ENCODE measurements at regions not wholly inside any gene's neighbourhood (a gene's known extent, or its start where the extent isn't known, plus 50 kb on each side); places are given as distances from the start of the nearest gene placed in this dataset.
"Not testable (repeated sequence)": the region's sequence is repeated elsewhere in the genome, so short reads cannot be mapped to it uniquely, and the experiment has no call there.

- no peak for DNase-seq
Measured at GRCh38 chr15:58298879-58299850, 132.6 kb upstream of the LIPC start.

DNA sequence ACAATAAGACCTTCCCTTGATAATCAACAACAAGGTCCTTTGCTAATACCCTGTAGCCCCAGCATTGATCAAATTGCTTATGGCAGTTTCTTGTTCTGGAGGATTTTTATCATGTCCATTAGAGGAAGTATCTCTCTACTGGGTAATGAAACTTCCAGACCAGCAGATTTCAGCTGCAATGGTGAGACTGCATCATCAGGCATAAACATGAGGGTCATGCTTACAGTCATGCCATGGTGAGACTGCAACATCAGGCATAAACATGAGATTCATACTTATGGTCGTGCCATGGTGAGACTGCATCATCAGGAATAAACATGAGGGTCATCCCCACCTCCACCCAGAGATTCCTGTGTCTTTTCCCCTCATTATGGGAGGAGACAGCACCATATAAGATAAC lies 129.0 kb upstream of the LIPC start:
- DNase-seq: no peak

DNA sequence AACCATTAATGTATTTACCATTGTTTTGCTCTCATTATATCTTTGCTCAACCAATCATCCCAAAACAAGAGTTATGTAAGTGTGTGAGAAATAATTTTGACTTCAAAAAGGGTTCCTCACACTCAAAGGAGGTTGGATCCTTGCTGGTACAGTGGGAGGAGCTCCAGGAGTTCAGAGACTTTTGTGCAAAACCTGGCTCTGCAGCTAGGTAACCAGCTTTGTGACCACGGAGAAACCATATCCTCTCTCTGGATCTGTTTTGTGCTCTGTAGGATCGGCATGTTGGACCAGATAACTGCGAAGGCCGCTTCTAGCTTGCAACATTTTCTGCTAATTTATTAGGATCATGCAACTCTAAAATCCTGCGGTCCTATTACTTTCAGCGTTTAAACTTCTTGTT lies 128.6 kb upstream of the LIPC start:
- DNase-seq: no peak

DNA sequence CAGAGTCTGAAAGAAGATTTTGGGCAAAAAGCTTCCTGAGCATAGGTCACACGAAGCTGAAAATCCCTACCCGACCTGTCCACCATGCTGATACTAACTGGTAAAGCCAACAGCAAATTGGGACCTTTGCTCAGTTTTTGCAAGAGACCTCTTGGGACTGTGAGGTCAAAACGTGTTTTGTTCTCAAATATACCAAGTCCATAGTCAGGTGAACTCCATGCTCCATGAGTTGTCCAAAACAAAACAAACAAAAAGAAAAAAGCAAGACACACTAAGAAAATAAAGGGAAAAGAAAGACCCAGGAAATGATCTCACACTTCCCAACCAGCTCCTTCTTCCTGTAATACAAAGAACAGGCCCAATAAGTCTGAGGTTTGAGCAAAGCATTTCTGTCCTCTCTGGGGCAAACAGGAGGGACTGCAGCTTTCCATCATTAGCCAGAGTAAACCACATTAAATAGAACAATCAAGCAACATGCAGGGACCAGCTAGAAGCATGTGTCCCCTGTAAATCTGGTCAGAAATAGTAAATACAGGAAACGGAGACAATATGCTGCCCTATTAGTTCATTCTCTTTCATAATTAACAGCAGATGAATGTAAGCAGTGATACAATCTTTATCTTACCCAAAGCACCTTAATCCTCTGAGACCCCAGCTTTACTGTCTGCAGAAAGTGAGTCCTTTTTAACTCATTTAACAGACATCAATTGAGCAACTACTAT lies 125.0 kb upstream of the LIPC start:
- no peak for DNase-seq

GRCh38 chr15:58307313-58307961 lies 124.4 kb upstream of the LIPC start:
- DNase-seq: no peak

DNA sequence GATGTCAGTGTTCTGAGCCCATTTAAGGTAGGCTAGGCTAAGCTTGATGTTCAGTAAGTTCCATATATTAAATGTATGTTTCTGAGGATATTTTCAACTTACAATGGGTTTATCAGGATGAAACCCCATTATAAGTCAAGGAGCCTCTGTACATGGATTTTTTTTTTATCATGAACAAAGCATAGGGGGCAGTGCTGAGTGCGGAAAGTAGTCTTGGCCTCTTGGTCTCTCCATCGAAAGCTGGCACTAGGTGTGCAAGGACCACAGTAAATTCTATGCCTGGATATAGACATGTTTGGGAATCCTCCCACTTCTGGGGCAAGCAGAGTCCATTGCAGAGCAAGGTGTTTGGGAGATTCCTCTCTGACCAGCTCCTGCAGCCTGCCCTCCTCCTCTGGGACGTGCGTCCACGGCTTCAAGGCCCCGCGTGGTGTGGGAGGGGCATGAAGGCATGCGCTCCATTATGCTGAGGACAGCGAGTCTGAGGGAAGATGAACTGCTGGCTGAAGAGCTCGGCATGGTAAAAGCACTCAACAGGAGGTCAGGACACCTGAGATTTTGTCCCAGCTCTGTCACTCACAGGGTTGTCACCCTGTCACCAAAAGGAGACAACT lies 122.9 kb upstream of the LIPC start:
- no peak for DNase-seq

- DNase-seq: no peak
Measured at GRCh38 chr15:58309963-58310928, 121.5 kb upstream of the LIPC start.

- no peak for DNase-seq
Measured at GRCh38 chr15:58311556-58311955, 120.2 kb upstream of the LIPC start.

DNA sequence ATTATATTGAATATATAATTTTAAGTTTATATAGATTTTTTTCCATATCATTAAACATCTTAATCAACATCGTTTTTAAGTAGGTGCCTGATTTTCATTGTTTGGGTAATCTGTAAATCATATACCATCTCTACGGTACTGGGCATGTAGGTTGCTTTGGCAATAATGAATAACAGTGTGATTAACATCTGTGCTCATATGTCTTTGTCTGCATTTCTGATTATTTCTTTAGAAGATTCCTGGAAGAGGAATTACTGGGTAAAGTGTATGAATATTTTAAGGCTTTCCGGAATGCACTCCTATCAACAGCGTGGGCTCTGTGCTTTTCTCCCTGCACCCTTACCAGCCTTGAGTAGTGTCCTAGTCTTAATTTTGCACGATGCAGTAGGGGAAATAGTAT lies 119.8 kb upstream of the LIPC start:
- no peak for DNase-seq

GRCh38 chr15:58313304-58313703 lies 118.5 kb upstream of the LIPC start:
- DNase-seq: no peak

DNA sequence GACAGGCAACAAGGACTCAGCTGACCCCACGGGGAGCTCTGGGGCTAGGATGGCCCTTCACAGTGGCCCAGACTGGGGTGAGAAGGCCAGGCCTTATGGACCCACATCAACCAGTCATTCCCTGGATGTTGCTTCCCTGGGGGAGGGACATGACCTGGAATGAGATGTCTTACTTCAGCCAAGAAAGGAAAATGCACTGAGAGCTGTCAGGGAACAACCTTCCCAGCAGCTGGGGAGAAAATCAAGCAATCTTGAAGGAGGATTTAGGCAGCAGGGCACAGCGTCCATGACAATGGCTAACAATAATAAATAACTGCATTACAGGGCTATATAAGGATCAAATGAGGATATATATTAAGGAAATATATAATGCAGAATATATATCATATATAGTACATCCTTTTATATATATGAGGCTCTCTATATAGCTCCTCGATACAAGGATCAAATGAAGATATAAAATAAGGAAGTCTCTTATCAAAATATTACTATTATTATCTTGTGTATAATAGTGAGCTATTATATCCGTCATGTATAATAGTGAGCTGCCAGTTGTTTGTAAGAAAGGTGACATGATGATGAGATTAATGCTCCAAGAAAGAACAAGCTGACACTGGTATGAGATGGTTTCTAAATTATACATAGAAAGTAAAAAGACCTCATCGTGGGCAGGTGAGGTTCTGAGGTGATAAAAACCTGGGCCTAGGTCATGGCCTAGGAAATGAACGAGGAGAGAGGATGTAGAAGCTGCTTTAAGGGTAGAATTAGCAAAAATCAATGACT lies 117.8 kb upstream of the LIPC start:
- no peak for DNase-seq

GRCh38 chr15:58314593-58315216 lies 117.1 kb upstream of the LIPC start:
- no peak for DNase-seq

DNA sequence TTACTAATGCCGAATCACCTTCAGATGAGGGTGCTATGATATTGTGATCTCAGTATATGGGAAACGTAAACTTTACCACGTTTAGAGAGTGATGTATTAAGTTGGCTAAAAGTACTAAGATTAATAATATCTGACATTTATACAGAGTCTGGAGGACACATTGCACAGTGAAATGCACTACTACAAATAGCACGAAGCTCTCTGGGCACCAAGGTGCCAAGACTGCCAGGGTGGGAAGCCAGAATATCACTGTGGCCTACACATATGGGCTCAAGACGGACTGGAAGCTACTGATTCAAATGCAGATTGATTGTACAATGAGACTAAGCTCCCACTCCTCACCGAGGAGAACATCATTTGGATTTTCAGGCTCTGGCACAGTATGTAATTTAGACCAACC lies 113.3 kb upstream of the LIPC start:
- no peak for DNase-seq

DNA sequence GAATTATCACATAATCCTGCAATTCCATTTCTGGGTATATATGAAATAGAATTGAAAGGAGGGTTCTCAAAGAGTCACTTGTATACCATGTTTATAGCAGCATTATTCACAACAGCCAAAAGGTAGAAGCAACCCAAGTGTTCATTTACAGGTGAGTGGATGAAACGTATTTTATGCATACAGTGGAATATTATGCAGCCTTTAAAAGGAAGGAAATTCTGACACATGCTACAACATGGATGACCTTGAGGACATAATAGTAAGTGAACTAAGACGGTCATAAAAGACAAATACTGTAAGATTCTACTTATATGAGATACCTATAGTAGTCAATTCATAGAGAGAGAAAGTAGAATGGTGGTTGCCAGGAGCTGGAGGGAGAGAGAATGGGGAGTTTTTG lies 110.8 kb upstream of the LIPC start:
- DNase-seq: no peak

DNA sequence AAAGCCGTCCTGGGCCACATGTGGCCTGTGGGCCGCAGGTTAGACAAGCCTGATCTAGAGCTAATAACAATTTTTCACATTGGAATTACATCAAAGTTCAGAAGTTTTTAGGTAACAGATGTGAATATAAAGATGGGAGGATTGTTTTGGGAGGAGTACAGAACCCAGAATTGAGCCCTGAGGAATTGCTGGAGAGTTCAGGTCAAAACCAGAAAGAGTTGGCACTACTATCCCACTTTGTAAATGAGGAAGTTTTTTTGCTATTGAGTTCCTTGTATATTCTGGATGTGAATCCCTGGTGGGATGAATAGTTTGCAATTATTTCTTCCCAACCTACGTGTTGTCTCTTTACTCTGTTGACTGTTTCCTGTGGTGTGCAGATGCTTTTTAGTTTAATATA lies 109.5 kb upstream of the LIPC start:
- no peak for DNase-seq

GRCh38 chr15:58323321-58323720 lies 108.5 kb upstream of the LIPC start:
- DNase-seq: not testable (repeated sequence)

DNA sequence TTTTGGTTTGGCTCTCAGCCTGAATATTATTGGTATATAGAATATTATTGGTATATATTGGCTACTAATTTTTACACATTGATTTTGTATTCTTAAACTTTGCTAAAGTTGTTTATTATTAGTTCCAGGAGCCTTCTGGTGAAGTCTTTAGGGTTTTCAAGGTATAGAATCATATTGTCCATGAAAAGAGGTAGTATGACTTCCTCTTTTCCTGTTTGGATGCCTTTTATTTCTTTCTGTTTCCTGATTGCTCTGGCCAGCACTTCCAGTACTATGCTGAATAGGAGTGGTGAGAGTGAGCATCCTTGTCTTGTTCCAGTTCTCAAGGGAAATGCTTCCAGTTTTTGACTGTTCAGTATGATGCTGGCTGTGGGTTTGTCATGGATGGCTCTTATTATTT lies 107.3 kb upstream of the LIPC start:
- no peak for DNase-seq

DNA sequence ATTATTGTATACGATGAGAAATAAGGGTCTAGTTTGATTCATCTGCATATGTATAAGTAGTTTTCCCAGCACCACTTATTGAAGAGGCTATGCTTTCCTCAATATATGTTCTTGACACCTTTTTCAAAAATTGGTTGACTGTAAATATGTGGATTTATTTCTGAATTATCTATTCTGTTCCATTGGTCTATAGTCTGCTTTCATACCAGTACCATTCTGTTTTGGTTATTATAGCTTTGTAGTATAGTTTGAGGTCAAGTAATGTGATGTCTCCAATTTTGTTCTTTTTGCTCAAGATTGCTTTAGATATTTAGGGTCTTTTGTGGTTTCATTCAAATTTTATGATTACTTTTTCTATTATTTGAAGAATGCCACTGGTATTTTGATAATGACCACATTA lies 103.8 kb upstream of the LIPC start:
- no peak for DNase-seq

- no peak for DNase-seq
Measured at GRCh38 chr15:58329211-58329610, 102.6 kb upstream of the LIPC start.

DNA sequence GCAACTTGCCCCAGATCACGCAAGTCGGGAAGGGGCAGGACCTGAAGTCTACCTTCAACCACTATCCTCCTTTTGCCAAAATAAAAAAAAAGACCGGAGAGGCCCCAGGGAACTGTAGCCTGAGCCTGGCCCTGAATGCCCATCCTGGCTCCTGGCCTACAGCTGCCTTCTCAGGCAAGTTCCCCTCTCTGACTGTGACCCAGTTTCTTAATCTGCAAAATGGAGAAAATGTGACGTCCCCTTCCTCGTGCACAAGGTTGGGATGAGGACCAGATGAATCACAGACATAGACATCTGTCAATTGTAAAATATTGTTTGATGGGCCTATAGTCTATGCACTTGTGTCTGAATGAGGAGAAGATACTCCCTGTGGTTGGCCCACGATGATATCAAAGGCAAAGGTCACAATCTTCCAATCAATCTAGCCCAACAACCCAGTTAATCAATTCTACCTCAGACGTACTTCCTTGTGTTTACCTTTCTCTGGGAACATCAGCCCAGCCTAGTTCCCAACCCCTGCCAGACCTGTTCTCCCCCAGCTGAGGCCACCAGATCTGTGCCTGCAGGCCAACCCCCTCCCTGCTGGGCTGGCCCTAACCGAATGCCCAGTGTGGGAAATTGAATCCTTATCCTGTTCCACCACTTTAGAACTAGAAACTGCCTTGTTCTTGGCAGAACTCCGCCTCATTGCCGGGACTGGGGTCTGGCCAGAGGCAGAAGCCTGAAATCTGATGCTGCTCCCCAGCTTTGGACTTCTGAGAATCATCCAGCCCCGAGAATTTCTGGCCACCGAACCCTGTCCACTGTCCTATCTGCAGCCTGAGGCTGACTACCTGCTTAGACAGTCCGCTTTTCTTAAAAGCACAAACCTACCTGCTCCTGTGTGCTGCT lies 101.8 kb upstream of the LIPC start:
- no peak for DNase-seq

All from activated CD4-positive, alpha-beta T cell treated with anti-CD3 and anti-CD28 coated beads, Interleukin-2, amount 50 U/mL, for 4 hours (primary cell).